T-helper 17 cell (primary cell): ENCODE measurements at regions not wholly inside any gene's neighbourhood (a gene's known extent, or its start where the extent isn't known, plus 50 kb on each side); places are given as distances from the start of the nearest gene placed in this dataset.

Source experiments
- ATAC-seq: fragments of 150-1000 bp; cut with Tn5 transposase; 2 replicates; pipeline ENCODE4 v1.10.0; 2021; ENCODE audit warnings: mild to moderate bottlenecking, moderate library complexity
- DNase-seq, 3 donors: peaks; one replicate each; pipeline versions ENCODE4 v3.0.0 to v3.0.0-alpha.2; 2020 to 2021
- H3K9me3 ChIP-seq: one replicate; pipeline ENCODE4 v1.7.0; 2013; ENCODE audit warnings: low read length, mild to moderate bottlenecking; ENCODE audit not compliant: control insufficient read depth, poor library complexity, severe bottlenecking
- H3K27ac Mint-ChIP-seq: one replicate; pipeline ENCODE4 v1.8.0; 2022; ENCODE audit warnings: mild to moderate bottlenecking, moderate library complexity, mixed read lengths
- H3K27me3 Mint-ChIP-seq: one replicate; pipeline ENCODE4 v1.8.0; 2022; ENCODE audit warnings: mixed read lengths
- H3K36me3 Mint-ChIP-seq: one replicate; pipeline ENCODE4 v1.8.0; 2022; ENCODE audit warnings: low read depth, mixed read lengths
- H3K4me1 Mint-ChIP-seq: one replicate; pipeline ENCODE4 v1.8.0; 2022; ENCODE audit warnings: mild to moderate bottlenecking, mixed read lengths
- H3K4me3 Mint-ChIP-seq: one replicate; pipeline ENCODE4 v1.8.0; 2022; ENCODE audit warnings: mild to moderate bottlenecking, moderate library complexity, mixed read lengths

GRCh38 chr12:125239563-125239962, 174.3 kb downstream of the AACS start:
- Mint-ChIP-seq H3K36me3 (peaks cover 2% of the 10 kb centered on the region), H3K27me3 (peaks cover 60% of the 10 kb centered on the region), H3K4me3 (no peak overlapping the region), H3K4me1 (no peaks in the 10 kb centered on the region), H3K27ac (no peak overlapping the region)
- no peaks in the 10 kb centered on the region for H3K9me3 ChIP-seq
- ATAC-seq (no peak), DNase-seq (no peak)

DNA sequence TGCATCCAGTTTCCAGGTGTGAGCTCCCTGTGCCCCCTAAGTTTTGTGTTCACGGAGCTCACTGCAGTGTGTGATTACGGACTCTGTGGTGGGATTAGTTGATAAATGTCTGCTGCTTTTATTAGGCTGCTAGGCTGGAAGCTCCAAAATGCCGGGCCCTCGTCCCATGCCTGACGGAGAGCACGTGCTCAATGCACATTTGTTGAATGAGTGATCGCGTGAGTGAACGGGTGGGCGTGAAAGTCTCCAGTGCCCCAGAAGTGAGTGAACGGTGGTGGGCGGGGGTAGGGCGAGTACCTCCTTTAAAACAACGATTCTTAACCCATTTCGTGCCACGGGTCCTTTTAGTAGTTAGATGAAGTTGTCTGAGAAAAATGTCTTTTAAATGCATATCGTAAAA, 175.5 kb downstream of the AACS start:
- no peaks in the 10 kb centered on the region for H3K4me1 Mint-ChIP-seq

GRCh38 chr12:125243811-125244210, 178.6 kb downstream of the AACS start:
- H3K9me3 ChIP-seq, result no peaks in the 10 kb centered on the region
- Mint-ChIP-seq H3K4me3 (no peak overlapping the region), H3K27me3 (peaks cover 54% of the 10 kb centered on the region), H3K36me3 (no peaks in the 10 kb centered on the region), H3K4me1 (no peaks in the 10 kb centered on the region), H3K27ac (no peak overlapping the region)
- no peak for DNase-seq
- no peak for ATAC-seq

More for the DNA sequence above, 175.5 kb downstream of the AACS start:
- no peaks in the 10 kb centered on the region for H3K9me3 ChIP-seq
- Mint-ChIP-seq H3K4me3 (no peak overlapping the region), H3K36me3 (no peaks in the 10 kb centered on the region), H3K27me3 (peaks cover 53% of the 10 kb centered on the region), H3K27ac (no peak overlapping the region)
- no peak for DNase-seq
- ATAC-seq, result no peak

DNA sequence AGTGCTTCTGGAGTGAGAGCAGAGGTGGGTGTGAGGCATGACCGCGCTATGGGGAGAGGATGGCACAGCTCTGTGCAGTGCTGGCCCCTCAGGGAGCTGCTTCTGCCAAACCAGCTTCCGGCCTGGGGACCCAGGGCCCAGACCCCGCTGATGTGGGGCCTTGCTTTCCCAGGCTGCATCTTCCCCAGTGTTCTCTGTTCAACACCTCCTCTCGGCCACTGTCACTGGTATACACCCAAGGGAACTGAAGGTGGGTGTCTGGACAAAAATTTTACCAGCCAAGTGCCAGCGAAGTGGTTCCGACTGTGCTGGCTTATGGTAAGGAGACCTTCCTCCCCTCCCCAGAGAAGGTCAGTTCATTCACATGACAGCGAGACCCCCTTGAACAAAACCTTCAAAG, 179.1 kb downstream of the AACS start:
- H3K4me1 Mint-ChIP-seq, result no peaks in the 10 kb centered on the region
- H3K9me3 ChIP-seq, result no peaks in the 10 kb centered on the region
- H3K27me3 Mint-ChIP-seq, result peaks cover 59% of the 10 kb centered on the region
- no peaks in the 10 kb centered on the region for H3K36me3 Mint-ChIP-seq
- DNase-seq (no peak), ATAC-seq (no peak)
- no peak overlapping the region for H3K27ac Mint-ChIP-seq
- H3K4me3 Mint-ChIP-seq, result no peak overlapping the region

- no peak for ATAC-seq
- no peak for DNase-seq
Observed at GRCh38 chr12:125245581-125246557, 180.6 kb downstream of the AACS start.

GRCh38 chr12:125247477-125247876, 182.2 kb downstream of the AACS start:
- H3K36me3 Mint-ChIP-seq, result no peaks in the 10 kb centered on the region
- no peaks in the 10 kb centered on the region for H3K4me1 Mint-ChIP-seq
- no peak overlapping the region for H3K4me3 Mint-ChIP-seq
- no peak overlapping the region for H3K27ac Mint-ChIP-seq
- no peaks in the 10 kb centered on the region for H3K9me3 ChIP-seq
- H3K27me3 Mint-ChIP-seq, result peaks cover 56% of the 10 kb centered on the region
- ATAC-seq (no peak), DNase-seq (no peak)

More at GRCh38 chr12:125245581-125246557, 180.6 kb downstream of the AACS start:
- no peak overlapping the region for H3K4me3 Mint-ChIP-seq
- no peak overlapping the region for H3K27ac Mint-ChIP-seq
- H3K36me3 Mint-ChIP-seq, result no peaks in the 10 kb centered on the region
- no peaks in the 10 kb centered on the region for H3K4me1 Mint-ChIP-seq
- H3K9me3 ChIP-seq, result no peaks in the 10 kb centered on the region
- peaks cover 59% of the 10 kb centered on the region for H3K27me3 Mint-ChIP-seq

DNA sequence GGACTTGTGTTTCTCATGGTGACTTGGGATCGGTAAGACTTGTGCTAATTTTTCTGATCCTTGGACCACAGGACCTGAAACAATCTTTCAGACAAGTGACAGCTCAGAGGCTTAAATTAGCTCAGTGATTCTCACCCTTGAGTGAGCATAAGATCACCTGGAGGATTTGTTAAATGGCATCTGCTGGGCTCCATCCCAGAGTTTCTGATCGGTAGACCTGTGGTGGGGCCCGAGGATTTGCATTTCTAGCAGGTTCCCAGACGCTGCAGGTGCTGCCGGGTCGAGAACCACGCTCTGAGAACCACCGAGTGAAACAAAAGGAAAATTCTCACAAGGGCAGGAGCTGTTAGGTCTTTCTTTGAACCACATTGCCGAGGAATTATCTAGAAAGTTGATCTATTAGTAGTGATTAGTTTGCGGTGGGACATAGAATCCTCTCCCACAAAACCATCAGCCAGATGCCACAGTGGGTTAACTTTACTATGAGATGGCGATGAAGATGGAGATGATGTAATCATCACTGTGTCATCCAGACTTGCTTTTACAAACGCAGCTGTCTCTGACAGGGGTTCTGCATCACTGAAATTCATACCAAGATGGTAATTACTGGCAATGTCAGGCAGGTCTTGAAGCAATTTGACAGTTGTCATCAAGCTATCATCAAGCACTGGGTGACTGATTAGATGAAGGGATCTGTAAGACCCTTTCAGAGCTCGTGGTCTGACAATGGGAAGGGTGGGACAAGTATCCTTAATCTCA, 184.0 kb downstream of the AACS start:
- no peaks in the 10 kb centered on the region for H3K9me3 ChIP-seq
- peaks cover 58% of the 10 kb centered on the region for H3K27me3 Mint-ChIP-seq
- H3K27ac Mint-ChIP-seq, result no peak overlapping the region
- no peak overlapping the region for H3K4me3 Mint-ChIP-seq
- ATAC-seq (no peak), DNase-seq (no peak)
- H3K4me1 Mint-ChIP-seq, result no peaks in the 10 kb centered on the region
- no peaks in the 10 kb centered on the region for H3K36me3 Mint-ChIP-seq

GRCh38 chr12:125249932-125250331, 184.7 kb downstream of the AACS start:
- no peaks in the 10 kb centered on the region for H3K9me3 ChIP-seq
- H3K4me1 Mint-ChIP-seq, result no peaks in the 10 kb centered on the region
- DNase-seq (no peak), ATAC-seq (no peak)
- H3K27ac Mint-ChIP-seq, result no peak overlapping the region
- H3K36me3 Mint-ChIP-seq, result no peaks in the 10 kb centered on the region
- H3K27me3 Mint-ChIP-seq, result peaks cover 55% of the 10 kb centered on the region
- no peak overlapping the region for H3K4me3 Mint-ChIP-seq

- Mint-ChIP-seq H3K4me3 (no peak overlapping the region), H3K27ac (no peak overlapping the region), H3K27me3 (peaks cover 37% of the 10 kb centered on the region), H3K36me3 (no peaks in the 10 kb centered on the region), H3K4me1 (no peaks in the 10 kb centered on the region)
- no peak for ATAC-seq
- H3K9me3 ChIP-seq, result no peaks in the 10 kb centered on the region
- DNase-seq, result no peak
Observed at GRCh38 chr12:125254236-125254635, 189.0 kb downstream of the AACS start.

GRCh38 chr12:125254856-125255255, 189.6 kb downstream of the AACS start:
- no peaks in the 10 kb centered on the region for H3K9me3 ChIP-seq
- Mint-ChIP-seq H3K27me3 (peaks cover 33% of the 10 kb centered on the region), H3K4me1 (no peaks in the 10 kb centered on the region), H3K36me3 (no peaks in the 10 kb centered on the region), H3K27ac (no peak overlapping the region), H3K4me3 (no peak overlapping the region)
- DNase-seq (no peak), ATAC-seq (no peak)

- Mint-ChIP-seq H3K4me1 (no peaks in the 10 kb centered on the region), H3K4me3 (no peak overlapping the region), H3K27me3 (peaks cover 26% of the 10 kb centered on the region), H3K27ac (no peak overlapping the region), H3K36me3 (no peaks in the 10 kb centered on the region)
- ATAC-seq (no peak), DNase-seq (no peak)
- H3K9me3 ChIP-seq, result no peaks in the 10 kb centered on the region
Observed at GRCh38 chr12:125255935-125256633, 190.8 kb downstream of the AACS start.

GRCh38 chr12:125256634-125256936, 191.3 kb downstream of the AACS start:
- Mint-ChIP-seq H3K27ac (no peak overlapping the region), H3K27me3 (peaks cover 27% of the 10 kb centered on the region), H3K36me3 (no peaks in the 10 kb centered on the region), H3K4me3 (no peak overlapping the region), H3K4me1 (no peaks in the 10 kb centered on the region)
- ATAC-seq (no peak), DNase-seq (no peak)
- no peaks in the 10 kb centered on the region for H3K9me3 ChIP-seq

- H3K36me3 Mint-ChIP-seq, result no peaks in the 10 kb centered on the region
- no peaks in the 10 kb centered on the region for H3K9me3 ChIP-seq
- DNase-seq, result no peak
- no peaks in the 10 kb centered on the region for H3K4me1 Mint-ChIP-seq
- H3K4me3 Mint-ChIP-seq, result no peak overlapping the region
- peaks cover 9% of the 10 kb centered on the region for H3K27me3 Mint-ChIP-seq
- no peak overlapping the region for H3K27ac Mint-ChIP-seq
- no peak for ATAC-seq
Observed at GRCh38 chr12:125259178-125259867, 194.1 kb downstream of the AACS start.
